ENCODE measurements at regions not wholly inside any gene's neighbourhood (a gene's known extent, or its start where the extent isn't known, plus 50 kb on each side); places are given as distances from the start of the nearest gene placed in this dataset.

- DNase-seq (ENCODE audit: low read depth), result no peak
These were observed 51.4 kb downstream of the RAB40AL start for GRCh38 chrX:102988517-102988916.

- DNase-seq (ENCODE audit: low read depth), result peak; percentile 15
These were observed 58.2 kb downstream of the RAB40AL start for GRCh38 chrX:102995316-102995715.

- no peak for DNase-seq (ENCODE audit: low read depth)
These were observed 61.4 kb downstream of the BEX1 start for GRCh38 chrX:103002576-103002975.
